HCT116 (cell line): ENCODE measurements at regions not wholly inside any gene's neighbourhood (a gene's known extent, or its start where the extent isn't known, plus 50 kb on each side); places are given as distances from the start of the nearest gene placed in this dataset.

ENCODE experiments used
- ATAC-seq: fragments of 200-7000 bp; cut with Tn5 transposase; 2 replicates; pipeline ENCODE4 v1.9.1; 2020; ENCODE audit warnings: mild to moderate bottlenecking, moderate library complexity
- BruUV-seq: library from RNA; stranded (reverse); fragments of 400-500 nt; replicated peaks from 2 replicates; lab custom pipeline; 2021; lab: Mats Ljungman, UMichigan
- CTCF ChIA-PET: fragments of 300-600 bp; sonication (Branson Sonifier 250); formaldehyde crosslinking; loops from one replicate; lab custom pipeline; 2021; ENCODE audit warnings: antibody characterized with exemption; lab: Charles Lee
- POLR2A ChIA-PET: fragments of 300-600, 350-600 bp; sonication (Branson Sonifier 250); formaldehyde crosslinking; loops from one replicate; lab custom pipeline; 2021; ENCODE audit warnings: antibody characterized with exemption; lab: Charles Lee
- RAD21 ChIA-PET, 2 experiments: fragments of 300-600 bp; sonication (Branson Sonifier 250); formaldehyde crosslinking; loops; one replicate each; lab custom pipeline; 2023; ENCODE audit warnings: low total read pairs in 2 of 2; ENCODE audit not compliant: uncharacterized antibody in 2 of 2, unreplicated experiment in 2 of 2, low non-redundant PET in 1 of 2; lab: Charles Lee
- DNase-seq: peaks from one replicate; pipeline ENCODE4 v3.0.0-alpha.2; 2010; ENCODE audit warnings: low read depth, low spot score
- H2AFZ ChIP-seq: fragments of 200-600 bp; shearing (Covaris generic), sonication (generic); 2 replicates; pipeline ENCODE4 v1.6.1; 2017; ENCODE audit warnings: low read depth, mixed run types, mixed read lengths, antibody characterized with exemption, low read length; ENCODE audit not compliant: poor library complexity, severe bottlenecking
- H3K27ac ChIP-seq: 2 replicates; pipeline ENCODE4 v1.5.1; 2012; ENCODE audit warnings: low read depth, low read length
- H3K27me3 ChIP-seq: fragments of 200-600 bp; sonication (generic); 2 replicates; pipeline ENCODE4 v1.6.1; 2016; ENCODE audit warnings: mixed run types, low read length, mixed read lengths; ENCODE audit not compliant: insufficient read depth
- H3K36me3 ChIP-seq, 2 experiments: fragments of 200-500 bp in 1 of 2; fragments of 200-600 bp in 1 of 2; sonication (Bioruptor generic) in 1 of 2; sonication (generic) in 1 of 2; 2 replicates each; pipeline versions ENCODE4 v1.5.1 to v1.6.1; 2014 to 2016; ENCODE audit warnings: low read length in 2 of 2, inconsistent platforms in 1 of 2, mixed read lengths in 1 of 2, mixed run types in 1 of 2; ENCODE audit not compliant: insufficient read depth in 2 of 2, control insufficient read depth in 1 of 2
- H3K4me1 ChIP-seq, 2 experiments: fragments of 200-600 bp in 1 of 2; sonication (generic) in 1 of 2; 2 replicates each; pipeline versions ENCODE4 v1.5.1 to v1.6.1; 2012 to 2017; ENCODE audit warnings: low read length in 2 of 2, inconsistent platforms in 1 of 2, mild to moderate bottlenecking in 1 of 2, mixed read lengths in 1 of 2, mixed run types in 1 of 2, moderate library complexity in 1 of 2; ENCODE audit not compliant: insufficient read depth in 2 of 2, control insufficient read depth in 1 of 2
- H3K4me2 ChIP-seq: fragments of 200-600 bp; sonication (generic); 2 replicates; pipeline ENCODE4 v1.6.1; 2017; ENCODE audit warnings: mixed run types, low read length, mixed read lengths
- H3K4me3 ChIP-seq, 2 experiments: fragments of 200-600 bp in 1 of 2; sonication (generic) in 1 of 2; replicated peaks in 1 of 2; 2 replicates each; pipeline ENCODE4 v1.5.1; 2011 to 2016; ENCODE audit warnings: low read length in 2 of 2, control low read depth in 1 of 2, low read depth in 1 of 2, mild to moderate bottlenecking in 1 of 2, mixed read lengths in 1 of 2, mixed run types in 1 of 2
- H3K79me2 ChIP-seq: fragments of 200-600 bp; sonication (generic); 2 replicates; pipeline ENCODE4 v1.6.1; 2017; ENCODE audit warnings: mild to moderate bottlenecking, mixed run types, low read length, moderate library complexity, mixed read lengths; ENCODE audit not compliant: insufficient read depth
- H3K9ac ChIP-seq: fragments of 200-600 bp; sonication (generic); 2 replicates; pipeline ENCODE4 v1.6.1; 2016; ENCODE audit warnings: low read length, mixed read lengths
- H3K9me2 ChIP-seq: fragments of 200-600 bp; sonication (generic), shearing (Covaris generic); 2 replicates; pipeline ENCODE4 v1.6.1; 2017; ENCODE audit warnings: mixed run types, mild to moderate bottlenecking, moderate library complexity; ENCODE audit not compliant: insufficient read depth
- H3K9me3 ChIP-seq, 2 experiments: fragments of 200-500 bp in 1 of 2; fragments of 200-600 bp in 1 of 2; sonication (Bioruptor generic) in 1 of 2; sonication (generic) in 1 of 2; 2 replicates each; pipeline ENCODE4 v1.6.1; 2014 to 2017; ENCODE audit warnings: low read length in 2 of 2, mixed read lengths in 2 of 2, inconsistent platforms in 1 of 2, low read depth in 1 of 2, mild to moderate bottlenecking in 1 of 2, mixed run types in 1 of 2, moderate library complexity in 1 of 2; ENCODE audit not compliant: control insufficient read depth in 1 of 2, insufficient read depth in 1 of 2
- H4K20me1 ChIP-seq: fragments of 200-600 bp; sonication (generic), shearing (Covaris generic); 2 replicates; pipeline ENCODE4 v1.6.1; 2017; ENCODE audit warnings: mixed run types, mild to moderate bottlenecking, moderate library complexity; ENCODE audit not compliant: insufficient read depth
- CBX3 ChIP-seq: IDR thresholded peaks from 2 replicates; pipeline ENCODE4 v1.6.1; 2012; ENCODE audit warnings: low read depth
- EGR1 ChIP-seq: IDR thresholded peaks from 2 replicates; pipeline ENCODE4 v1.6.1; 2012; ENCODE audit warnings: low read depth
- EZH2 ChIP-seq: fragments of 200-600 bp; sonication (generic); IDR thresholded peaks from 2 replicates; pipeline ENCODE4 v1.6.1; 2017; ENCODE audit warnings: antibody characterized with exemption, mixed run types
- POLR2AphosphoS5 ChIP-seq: IDR thresholded peaks from 2 replicates; pipeline ENCODE4 v1.6.1; 2011; ENCODE audit warnings: mild to moderate bottlenecking, low read depth, low read length, moderate library complexity
- RAD21 ChIP-seq: IDR thresholded peaks from 2 replicates; pipeline ENCODE4 v1.6.1; 2012; ENCODE audit warnings: low read depth, mild to moderate bottlenecking
- SRF ChIP-seq: IDR thresholded peaks from 2 replicates; pipeline ENCODE4 v1.6.1; 2012; ENCODE audit warnings: low read depth
- YY1 ChIP-seq: IDR thresholded peaks from 2 replicates; pipeline ENCODE4 v1.6.1; 2011; ENCODE audit warnings: low read length, low read depth, moderate library complexity, mild to moderate bottlenecking; ENCODE audit not compliant: insufficient replicate concordance; ENCODE audit errors: extremely low read depth
- intact Hi-C: fragments of 100-400 bp; cut with micrococcal nuclease; formaldehyde crosslinking; loops from 2 replicates; pipeline ENCODE4 v1.10.0; 2022
- TF ChIP-seq, protein P1 (sequence below): IDR thresholded peaks from 2 replicates; pipeline ENCODE4 v1.6.1; 2012
- TF ChIP-seq, protein P2 (sequence below): IDR thresholded peaks from 2 replicates; pipeline ENCODE4 v1.6.1; 2011; ENCODE audit warnings: mild to moderate bottlenecking, low read length, moderate library complexity; ENCODE audit not compliant: insufficient replicate concordance; ENCODE audit errors: extremely low read depth
- TF ChIP-seq, protein P3 (sequence below): IDR thresholded peaks from 2 replicates; pipeline ENCODE4 v1.6.1; 2012

DNA sequence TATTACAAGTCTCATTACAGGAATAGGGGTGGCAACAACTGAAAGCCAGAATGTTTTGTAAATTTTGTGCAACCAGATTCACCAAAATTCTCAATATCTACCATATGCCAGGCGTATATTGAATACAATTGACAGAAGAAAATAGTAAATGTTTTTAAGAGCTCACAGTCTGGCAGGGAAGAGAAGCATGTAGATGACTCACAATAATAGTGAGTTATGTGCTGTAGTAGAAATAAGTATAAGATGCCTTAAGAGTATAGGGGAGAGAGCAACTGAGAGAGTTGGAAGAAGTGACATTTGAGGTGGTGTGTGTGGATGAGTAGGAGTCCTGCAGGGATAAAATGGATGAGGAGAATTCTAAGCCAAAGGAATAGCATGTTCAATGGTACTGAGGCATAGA, 170.5 kb upstream of the FGGY start:
- ChIA-PET CTCF (no interaction called here), RAD21 (no interaction called here), POLR2A (no interaction called here)
- TF ChIP-seq CBX3 (no peak), EGR1 (no peak), SRF (no peak), RAD21 (no peak), EZH2 (no peak), POLR2AphosphoS5 (no peak), YY1 (no peak)
- TF ChIP-seq, protein P1, sequence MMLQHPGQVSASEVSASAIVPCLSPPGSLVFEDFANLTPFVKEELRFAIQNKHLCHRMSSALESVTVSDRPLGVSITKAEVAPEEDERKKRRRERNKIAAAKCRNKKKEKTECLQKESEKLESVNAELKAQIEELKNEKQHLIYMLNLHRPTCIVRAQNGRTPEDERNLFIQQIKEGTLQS, result no peak
- TF ChIP-seq, protein P2, sequence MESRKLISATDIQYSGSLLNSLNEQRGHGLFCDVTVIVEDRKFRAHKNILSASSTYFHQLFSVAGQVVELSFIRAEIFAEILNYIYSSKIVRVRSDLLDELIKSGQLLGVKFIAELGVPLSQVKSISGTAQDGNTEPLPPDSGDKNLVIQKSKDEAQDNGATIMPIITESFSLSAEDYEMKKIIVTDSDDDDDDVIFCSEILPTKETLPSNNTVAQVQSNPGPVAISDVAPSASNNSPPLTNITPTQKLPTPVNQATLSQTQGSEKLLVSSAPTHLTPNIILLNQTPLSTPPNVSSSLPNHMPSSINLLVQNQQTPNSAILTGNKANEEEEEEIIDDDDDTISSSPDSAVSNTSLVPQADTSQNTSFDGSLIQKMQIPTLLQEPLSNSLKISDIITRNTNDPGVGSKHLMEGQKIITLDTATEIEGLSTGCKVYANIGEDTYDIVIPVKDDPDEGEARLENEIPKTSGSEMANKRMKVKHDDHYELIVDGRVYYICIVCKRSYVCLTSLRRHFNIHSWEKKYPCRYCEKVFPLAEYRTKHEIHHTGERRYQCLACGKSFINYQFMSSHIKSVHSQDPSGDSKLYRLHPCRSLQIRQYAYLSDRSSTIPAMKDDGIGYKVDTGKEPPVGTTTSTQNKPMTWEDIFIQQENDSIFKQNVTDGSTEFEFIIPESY, result no peak
- TF ChIP-seq, protein P3, sequence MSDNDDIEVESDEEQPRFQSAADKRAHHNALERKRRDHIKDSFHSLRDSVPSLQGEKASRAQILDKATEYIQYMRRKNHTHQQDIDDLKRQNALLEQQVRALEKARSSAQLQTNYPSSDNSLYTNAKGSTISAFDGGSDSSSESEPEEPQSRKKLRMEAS, result no peak
- no peak for ATAC-seq
- intact Hi-C loops, result no loop called here
- Histone ChIP-seq H3K9me3 (no peaks in the 10 kb centered on the region), H3K9me2 (no peaks in the 10 kb centered on the region), H3K27ac (no peak overlapping the region), H3K4me1 (no peaks in the 10 kb centered on the region), H3K79me2 (no peaks in the 10 kb centered on the region), H3K4me2 (no peak overlapping the region), H3K9ac (no peak overlapping the region), H2AFZ (no peak overlapping the region), H3K36me3 (no peaks in the 10 kb centered on the region), H3K4me3 (no peak overlapping the region), H4K20me1 (no peaks in the 10 kb centered on the region), H3K27me3 (no peaks in the 10 kb centered on the region)
- BruUV-seq, result no TSS peak
- DNase-seq, result no peak
